OCI-LY7 (cell line): ENCODE measurements at regions not wholly inside any gene's neighbourhood (a gene's known extent, or its start where the extent isn't known, plus 50 kb on each side); places are given as distances from the start of the nearest gene placed in this dataset.

Experiments used
- BruUV-seq: library from RNA; stranded (reverse); fragments of 400-500 nt; replicated peaks from 2 replicates; lab custom pipeline; 2021; lab: Mats Ljungman, UMichigan
- CTCF ChIA-PET: fragments of 300-600 bp; sonication (Branson Sonifier 250); formaldehyde crosslinking; loops from one replicate; lab custom pipeline; 2022; ENCODE audit warnings: antibody characterized with exemption; ENCODE audit not compliant: unreplicated experiment; lab: Charles Lee
- POLR2A ChIA-PET: fragments of 300-600 bp; sonication (Branson Sonifier 250); formaldehyde crosslinking; loops from one replicate; lab custom pipeline; 2022; ENCODE audit warnings: antibody characterized with exemption; lab: Charles Lee
- DNase-seq: peaks from one replicate; pipeline ENCODE4 v3.0.0-alpha.2; 2015; ENCODE audit warnings: low spot score
- H2AFZ ChIP-seq: fragments of 200-600 bp; sonication (generic), shearing (Covaris generic); 2 replicates; pipeline ENCODE4 v1.6.1; 2014; ENCODE audit warnings: mild to moderate bottlenecking, antibody characterized with exemption, low read length, moderate library complexity
- H3K27ac ChIP-seq: fragments of 200-600 bp; sonication (generic); 2 replicates; pipeline ENCODE4 v1.5.1; 2014; ENCODE audit warnings: mixed run types, low read depth, mild to moderate bottlenecking, moderate library complexity, low read length, inconsistent platforms; ENCODE audit not compliant: poor library complexity, severe bottlenecking
- H3K36me3 ChIP-seq: fragments of 200-600 bp; sonication (generic); 2 replicates; pipeline ENCODE4 v1.6.1; 2014; ENCODE audit warnings: mild to moderate bottlenecking, antibody characterized with exemption, low read length, moderate library complexity, mixed read lengths; ENCODE audit not compliant: insufficient read depth
- H3K4me1 ChIP-seq: fragments of 200-600 bp; sonication (generic); 2 replicates; pipeline ENCODE4 v1.5.1; 2014; ENCODE audit warnings: mild to moderate bottlenecking, low read length; ENCODE audit not compliant: insufficient read depth, poor library complexity, severe bottlenecking
- H3K4me2 ChIP-seq: fragments of 200-600 bp; sonication (generic); 2 replicates; pipeline ENCODE4 v1.6.1; 2014; ENCODE audit warnings: mild to moderate bottlenecking, low read length
- H3K4me3 ChIP-seq: fragments of 200-600 bp; sonication (generic); 2 replicates; pipeline ENCODE4 v1.5.1; 2014; ENCODE audit warnings: mild to moderate bottlenecking, low read depth, low read length; ENCODE audit not compliant: poor library complexity, severe bottlenecking
- H3K79me2 ChIP-seq: fragments of 200-600 bp; sonication (generic); 2 replicates; pipeline ENCODE4 v1.6.1; 2016; ENCODE audit warnings: low read depth, mild to moderate bottlenecking, low read length, moderate library complexity, mixed read lengths; ENCODE audit not compliant: insufficient read depth
- H3K9me2 ChIP-seq: fragments of 200-600 bp; sonication (generic); 2 replicates; pipeline ENCODE4 v1.6.1; 2016; ENCODE audit warnings: mild to moderate bottlenecking, low read length, mixed read lengths; ENCODE audit not compliant: insufficient read depth
- H3K9me3 ChIP-seq: fragments of 200-600 bp; sonication (generic); 2 replicates; pipeline ENCODE4 v1.6.1; 2014; ENCODE audit warnings: mild to moderate bottlenecking, mixed run types, low read length, mixed read lengths
- H4K20me1 ChIP-seq: fragments of 200-600 bp; sonication (generic); 2 replicates; pipeline ENCODE4 v1.6.1; 2014; ENCODE audit warnings: mild to moderate bottlenecking, antibody characterized with exemption, low read length, moderate library complexity, mixed read lengths; ENCODE audit not compliant: insufficient read depth
- CTCF ChIP-seq: fragments of 200-600 bp; sonication (generic); conservative IDR thresholded peaks from 2 replicates; pipeline ENCODE4 v1.5.1; 2014; ENCODE audit warnings: mild to moderate bottlenecking, antibody characterized with exemption, low read length, moderate library complexity, mixed read lengths
- EZH2phosphoT487 ChIP-seq: fragments of 200-600 bp; sonication (generic); IDR thresholded peaks from 2 replicates; pipeline ENCODE4 v1.6.1; 2018; ENCODE audit warnings: low read depth, borderline replicate concordance, mild to moderate bottlenecking, mixed run types, antibody characterized with exemption, low read length, moderate library complexity, mixed read lengths
- intact Hi-C: fragments of 100-400 bp; cut with micrococcal nuclease; formaldehyde crosslinking; loops from one replicate; pipeline ENCODE4 v1.10.0; 2022; ENCODE audit not compliant: unreplicated experiment

GRCh38 chr11:116598036-116598435 is 174.8 kb downstream of the BUD13 start:
- Histone ChIP-seq H3K36me3 (no peaks in the 10 kb centered on the region), H3K79me2 (no peaks in the 10 kb centered on the region), H2AFZ (no peak overlapping the region), H3K9me3 (no peaks in the 10 kb centered on the region), H3K4me3 (no peak overlapping the region), H3K27ac (no peak overlapping the region), H4K20me1 (no peaks in the 10 kb centered on the region), H3K9me2 (no peaks in the 10 kb centered on the region), H3K4me2 (no peak overlapping the region), H3K4me1 (no peaks in the 10 kb centered on the region)
- intact Hi-C loops, result no loop called here
- TF ChIP-seq CTCF, result no peak
- no peak for TF ChIP-seq EZH2phosphoT487
- CTCF ChIA-PET, result no interaction called here
- no TSS peak for BruUV-seq
- DNase-seq, result no peak
- POLR2A ChIA-PET, result no interaction called here

- CTCF ChIA-PET, result interaction anchor here (0.5 kb wide), 1 partner anchor 452 kb away, joined by 3 read pairs; no protein-coding TSS in a partner anchor
- no TSS peak for BruUV-seq
- Histone ChIP-seq H4K20me1 (no peaks in the 10 kb centered on the region), H3K4me1 (no peaks in the 10 kb centered on the region), H2AFZ (no peak overlapping the region), H3K4me2 (no peak overlapping the region), H3K79me2 (no peaks in the 10 kb centered on the region), H3K27ac (no peak overlapping the region), H3K9me2 (no peaks in the 10 kb centered on the region), H3K36me3 (no peaks in the 10 kb centered on the region), H3K4me3 (no peak overlapping the region), H3K9me3 (no peaks in the 10 kb centered on the region)
- intact Hi-C loops, result no loop called here
- POLR2A ChIA-PET, result no interaction called here
- TF ChIP-seq CTCF (no peak), EZH2phosphoT487 (no peak)
- no peak for DNase-seq
Observed at GRCh38 chr11:116596346-116597260, 176.2 kb downstream of the BUD13 start.

- H3K9me2 ChIP-seq, result no peaks in the 10 kb centered on the region
- DNase-seq, result no peak
- H3K27ac ChIP-seq, result no peak overlapping the region
- no TSS peak for BruUV-seq
- intact Hi-C loops, result no loop called here
- H3K36me3 ChIP-seq, result no peaks in the 10 kb centered on the region
- ChIA-PET POLR2A (no interaction called here), CTCF (no interaction called here)
- TF ChIP-seq CTCF (no peak), EZH2phosphoT487 (no peak)
- no peaks in the 10 kb centered on the region for H4K20me1 ChIP-seq
- no peak overlapping the region for H2AFZ ChIP-seq
- no peak overlapping the region for H3K4me2 ChIP-seq
- H3K4me1 ChIP-seq, result no peaks in the 10 kb centered on the region
- H3K4me3 ChIP-seq, result no peak overlapping the region
- H3K9me3 ChIP-seq, result no peaks in the 10 kb centered on the region
- H3K79me2 ChIP-seq, result no peaks in the 10 kb centered on the region
Observed at GRCh38 chr11:116595305-116595880, 177.4 kb downstream of the BUD13 start.
